NCI-H2171 treated with DMSO at 0.1 percent for 48 hours (cell line): ENCODE measurements at regions not wholly inside any gene's neighbourhood (a gene's known extent, or its start where the extent isn't known, plus 50 kb on each side); places are given as distances from the start of the nearest gene placed in this dataset.

Experiments
- DNase-seq: peaks from one replicate; lab custom pipeline; 2025; lab: John Stamatoyannopoulos, UW

DNA sequence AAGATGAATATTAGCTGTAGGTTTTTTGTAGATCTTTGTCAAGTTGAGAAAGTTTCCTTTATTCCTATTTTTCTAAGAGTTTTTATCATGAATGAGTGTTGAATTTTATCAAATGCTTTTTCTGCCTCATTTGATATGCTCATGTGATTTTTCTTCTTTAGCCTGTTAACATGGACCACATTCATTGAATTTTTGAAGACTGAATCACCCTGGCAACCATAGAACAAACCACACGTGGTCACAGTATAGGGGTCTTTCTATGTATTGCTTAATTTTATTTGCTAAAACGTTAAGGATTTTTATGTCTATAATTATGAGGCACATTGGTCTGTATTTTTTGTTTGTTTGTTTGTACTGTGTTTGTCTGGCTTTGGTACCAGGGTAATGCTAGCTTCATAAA, 201.7 kb upstream of the CWC22 start:
- DNase-seq: no peak

DNA sequence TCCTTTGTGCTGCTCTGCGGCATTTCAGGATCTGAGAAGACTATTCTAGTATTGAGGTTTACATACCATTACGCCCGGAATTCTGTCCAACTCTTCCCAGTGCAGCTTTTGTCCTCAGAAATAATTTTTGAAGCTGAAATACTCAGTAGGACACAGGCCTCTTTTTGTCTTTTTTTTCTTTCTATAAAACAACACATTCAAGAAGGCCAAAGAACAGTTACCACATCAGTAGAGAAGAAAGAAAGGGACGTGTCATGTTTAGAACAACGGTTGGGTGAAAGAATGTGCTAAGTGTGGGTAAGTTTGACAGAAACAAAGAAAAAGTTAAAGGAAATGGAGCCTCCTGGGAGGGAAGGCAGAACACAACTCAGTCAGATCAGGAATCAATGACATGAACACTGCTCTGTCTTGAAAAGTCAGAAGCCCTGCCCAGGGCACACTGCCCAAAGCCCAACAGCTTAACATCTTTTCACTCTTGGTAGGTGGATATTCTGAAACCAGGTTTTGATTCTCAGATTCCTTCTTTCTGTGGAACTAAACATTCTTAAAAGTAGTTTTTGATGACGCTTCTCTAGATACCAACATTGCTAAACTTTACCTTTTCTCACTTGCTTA, 198.6 kb upstream of the CWC22 start:
- DNase-seq: no peak

DNA sequence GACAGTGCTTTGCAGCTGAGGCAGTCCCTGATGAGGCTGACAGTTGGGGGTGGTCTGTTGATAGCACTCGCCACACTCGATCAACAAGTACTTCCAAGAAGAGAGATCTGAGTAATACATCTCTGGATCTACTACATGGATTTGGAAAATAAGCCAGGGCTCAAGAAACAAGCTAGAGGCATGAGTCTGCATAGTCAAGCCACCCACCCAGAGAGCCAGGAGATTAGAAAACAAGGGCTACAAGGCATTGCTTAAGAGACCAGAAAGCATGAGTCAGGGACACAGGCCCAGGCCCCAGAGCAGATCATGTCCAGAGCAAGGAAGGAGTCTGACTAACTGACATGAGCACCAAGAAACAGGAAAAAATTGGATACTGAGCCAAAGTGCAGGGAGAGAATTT, 196.9 kb upstream of the CWC22 start:
- DNase-seq: no peak

DNA sequence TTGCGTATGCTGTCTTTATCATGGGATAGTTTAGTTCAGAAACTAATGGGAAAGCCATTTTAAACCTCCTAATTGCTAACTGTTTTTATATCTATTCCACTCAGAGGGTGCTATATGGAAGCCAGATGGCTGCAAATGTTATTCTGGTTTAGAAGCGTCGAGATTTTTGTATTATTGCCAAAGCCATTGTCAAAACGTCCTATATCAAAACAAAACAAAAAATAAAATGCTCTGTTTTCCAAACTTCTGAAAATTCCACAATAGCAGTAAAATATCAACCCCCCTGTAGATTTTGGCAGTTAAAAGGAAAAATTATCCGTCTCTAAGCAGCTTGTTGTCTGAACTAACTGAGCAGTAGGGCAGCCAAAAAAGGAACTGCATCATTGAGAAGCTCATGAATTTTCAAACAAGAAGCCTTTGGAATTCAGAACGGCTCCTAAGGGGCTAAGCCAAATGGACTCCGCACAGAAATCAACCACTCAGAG, 195.4 kb upstream of the CWC22 start:
- peak; percentile 24 for DNase-seq

DNA sequence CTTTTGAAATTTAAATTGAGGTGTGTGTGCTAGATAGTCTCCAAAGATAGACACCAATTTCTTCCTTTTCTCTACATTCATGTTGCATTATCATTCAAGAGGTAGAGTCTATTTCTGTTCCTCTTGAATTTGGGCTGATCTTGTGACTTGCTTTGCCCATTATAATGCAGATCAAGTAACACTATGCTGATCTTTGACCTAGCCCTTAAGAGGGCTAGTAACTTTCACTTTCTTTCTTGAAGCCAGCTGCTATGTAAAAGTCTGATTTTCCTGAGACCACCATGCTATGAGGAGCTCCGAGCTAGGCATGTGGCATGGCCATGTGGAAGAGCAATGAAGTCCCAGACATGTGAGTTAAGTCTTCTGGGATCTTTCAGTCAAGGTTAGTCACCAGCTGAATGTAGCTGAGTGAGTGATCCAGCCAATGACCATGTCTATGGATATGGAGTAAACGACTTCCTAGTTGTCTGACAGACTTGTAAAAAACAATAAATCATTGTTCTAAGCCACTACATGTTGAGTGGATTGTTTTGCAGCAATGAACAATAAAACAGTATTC, 189.4 kb upstream of the CWC22 start:
- DNase-seq: no peak

DNA sequence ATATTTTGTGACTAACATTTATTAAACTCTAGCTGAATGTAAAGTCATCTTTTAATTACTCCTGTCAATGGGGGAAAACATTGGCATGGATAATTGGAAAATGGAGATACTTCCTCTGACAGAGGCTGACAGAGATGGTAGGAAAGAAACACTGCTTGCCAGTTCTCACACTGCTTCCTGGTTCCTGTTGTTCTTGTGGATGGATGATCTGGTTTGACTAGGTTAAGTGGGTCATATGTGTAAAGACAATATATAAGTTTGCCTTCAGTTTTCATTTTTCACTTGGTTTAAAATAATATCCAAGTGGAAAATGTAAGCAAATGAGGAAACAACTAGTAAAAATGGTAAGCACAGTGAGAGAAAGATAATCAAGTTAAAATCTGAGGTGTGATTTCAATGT, 188.8 kb upstream of the CWC22 start:
- no peak for DNase-seq

DNA sequence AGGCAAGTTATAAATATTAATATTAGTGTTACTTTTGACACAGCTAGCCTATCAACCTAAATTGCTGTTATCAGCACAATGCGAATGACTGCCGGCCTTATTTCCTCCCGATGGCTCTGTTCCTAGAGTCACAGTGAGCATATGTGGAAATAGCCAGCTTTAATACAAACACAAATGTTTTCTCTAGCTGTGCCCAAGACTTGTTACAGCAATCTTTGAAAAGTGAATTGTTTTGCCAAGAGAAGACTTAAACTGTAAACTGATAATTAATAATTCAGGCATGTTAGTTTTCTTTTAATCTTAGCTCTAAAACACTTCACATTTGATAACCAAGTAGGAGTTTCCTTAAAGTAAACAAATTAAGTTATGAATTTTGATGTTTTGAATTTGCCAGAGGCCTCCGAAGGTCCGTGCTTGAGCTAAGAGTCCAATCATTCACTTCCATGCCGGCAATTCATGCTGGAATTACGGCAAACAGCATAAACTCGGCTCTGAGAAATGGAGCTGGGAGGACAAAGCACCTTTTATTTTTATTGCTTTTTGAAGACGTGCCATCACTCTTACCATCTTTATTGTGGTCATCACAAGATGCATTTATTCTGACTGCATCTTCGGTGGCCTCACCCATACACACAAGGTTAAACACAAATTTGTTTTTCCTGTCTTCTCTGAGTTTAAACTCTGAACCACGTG, 184.5 kb upstream of the CWC22 start:
- no peak for DNase-seq

DNA sequence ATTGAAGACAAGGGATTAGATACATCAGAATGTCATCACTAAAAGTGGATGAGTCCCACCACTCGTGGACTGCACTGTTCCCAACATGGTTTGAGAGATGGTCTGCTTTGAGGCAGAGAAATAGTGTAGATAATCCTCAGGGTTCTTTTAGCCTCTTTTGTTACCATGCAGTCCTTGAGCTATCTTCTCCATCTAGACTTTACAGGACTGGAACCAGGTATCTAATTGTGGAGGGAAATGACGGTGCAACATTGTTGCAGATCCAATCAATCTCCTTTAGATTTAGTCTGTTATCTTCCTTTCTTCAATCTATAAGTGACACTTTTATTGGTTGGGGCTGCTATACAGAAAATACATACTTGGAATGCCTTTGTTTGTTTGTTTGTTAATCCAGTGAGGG, 183.8 kb upstream of the CWC22 start:
- no peak for DNase-seq

DNA sequence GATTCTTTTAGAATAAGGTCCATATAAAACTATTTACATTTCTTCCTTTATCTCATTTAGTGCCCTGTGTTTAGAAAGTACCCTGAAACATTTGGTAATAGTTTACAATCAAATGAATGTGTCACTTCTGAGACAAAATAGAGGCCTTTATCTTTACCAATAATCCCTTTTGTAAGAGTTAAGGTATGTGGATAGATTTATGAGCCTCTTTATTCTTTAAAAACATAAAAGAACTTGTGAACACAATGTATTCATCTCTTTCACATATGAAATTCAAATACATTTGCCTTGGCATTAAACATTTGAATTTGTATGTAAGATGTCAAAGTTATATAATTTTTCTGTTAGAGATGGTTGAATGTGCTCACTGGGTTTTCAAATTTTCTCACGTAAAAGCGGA, 180.5 kb upstream of the CWC22 start:
- no peak for DNase-seq

DNA sequence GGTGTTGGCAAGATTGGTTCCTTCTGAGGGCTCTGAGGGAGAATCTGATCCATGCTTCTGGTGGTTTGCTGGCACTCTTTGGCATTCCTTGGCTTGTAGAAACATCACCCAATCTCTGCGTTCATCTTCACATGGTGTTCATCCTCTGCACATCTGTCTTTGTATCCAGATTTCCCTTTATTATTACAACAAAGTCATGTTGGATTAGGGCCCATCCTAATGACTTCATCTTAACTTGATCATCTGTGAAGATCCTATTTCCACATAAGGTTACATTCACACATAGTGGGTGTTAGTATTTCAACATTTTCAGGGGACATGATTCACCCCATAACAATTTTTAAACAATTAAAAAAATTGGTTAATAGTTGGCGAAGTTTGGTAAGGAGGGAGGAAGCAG, 177.4 kb upstream of the CWC22 start:
- no peak for DNase-seq

DNA sequence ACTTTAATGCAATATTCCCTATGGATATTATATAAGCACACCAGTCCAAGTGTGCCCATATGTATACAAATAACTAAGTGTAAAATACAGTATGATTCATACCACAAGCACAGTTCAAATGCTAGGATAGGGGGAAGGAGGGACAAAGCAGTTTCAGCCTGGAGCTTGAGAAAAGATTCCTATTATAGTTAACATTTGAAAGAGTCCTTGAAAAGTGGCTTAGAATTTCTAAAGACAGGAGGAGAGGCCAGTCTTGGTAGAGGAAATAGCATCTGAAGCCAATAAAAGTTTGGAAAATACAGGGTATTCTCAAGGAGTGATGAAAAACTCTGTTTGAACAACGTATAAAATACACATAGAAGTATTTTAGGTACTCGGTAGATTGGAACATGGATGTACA, 173.4 kb upstream of the CWC22 start:
- no peak for DNase-seq

DNA sequence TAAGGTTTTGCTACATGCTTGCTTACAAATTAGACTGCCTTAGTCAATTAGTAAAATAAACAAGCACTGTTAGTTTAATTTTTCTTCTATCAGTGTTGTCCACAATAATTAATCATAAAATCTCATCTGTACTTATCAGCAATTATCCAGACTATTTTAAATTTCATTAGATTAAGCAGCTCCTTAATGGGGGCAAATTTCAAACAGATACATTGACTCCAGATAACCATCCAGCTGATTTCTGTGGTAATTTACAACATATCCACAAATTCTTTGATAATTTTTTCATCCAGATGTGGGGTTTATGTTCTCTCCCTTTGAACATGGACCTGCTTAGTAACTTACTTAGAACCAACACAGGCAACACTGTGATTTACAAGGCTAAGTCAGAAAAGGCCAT, 170.4 kb upstream of the CWC22 start:
- DNase-seq: no peak

DNA sequence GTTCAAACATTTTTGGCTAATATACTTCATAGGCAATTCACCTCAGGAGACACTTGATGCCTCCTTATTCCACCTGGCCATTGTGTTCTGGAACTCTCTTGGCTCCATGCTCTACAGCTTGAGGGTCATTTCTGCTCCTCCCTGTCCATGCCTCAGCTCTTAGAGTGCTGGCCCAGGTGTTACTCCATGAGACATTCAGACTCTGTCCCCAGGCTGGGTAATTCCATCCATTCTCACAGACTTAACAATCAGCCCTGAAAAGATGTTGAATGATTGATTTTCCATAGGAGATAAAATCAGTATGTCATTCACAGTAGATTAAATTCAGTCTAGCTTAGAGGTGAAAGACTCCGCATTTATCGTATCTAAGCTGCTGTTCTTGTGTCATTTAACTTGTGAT, 168.6 kb upstream of the CWC22 start:
- no peak for DNase-seq

DNA sequence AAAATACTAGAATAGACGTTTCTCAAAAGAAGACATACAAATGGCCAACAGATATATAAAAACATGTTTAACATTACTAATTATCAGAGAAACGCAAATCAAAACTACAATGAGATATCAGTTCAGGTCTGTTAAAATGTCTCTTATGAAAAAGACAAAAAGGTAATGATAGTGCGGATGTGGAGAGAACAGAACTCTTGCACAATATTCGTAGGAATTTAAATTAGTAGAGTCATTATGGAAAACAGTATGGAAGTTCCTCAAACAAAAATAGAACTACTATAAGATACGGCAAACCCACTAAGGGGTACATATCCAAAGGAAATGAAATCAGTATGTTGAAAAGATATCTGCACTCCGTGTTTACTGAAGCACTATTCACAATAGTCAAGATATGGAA, 167.5 kb upstream of the CWC22 start:
- no peak for DNase-seq

DNA sequence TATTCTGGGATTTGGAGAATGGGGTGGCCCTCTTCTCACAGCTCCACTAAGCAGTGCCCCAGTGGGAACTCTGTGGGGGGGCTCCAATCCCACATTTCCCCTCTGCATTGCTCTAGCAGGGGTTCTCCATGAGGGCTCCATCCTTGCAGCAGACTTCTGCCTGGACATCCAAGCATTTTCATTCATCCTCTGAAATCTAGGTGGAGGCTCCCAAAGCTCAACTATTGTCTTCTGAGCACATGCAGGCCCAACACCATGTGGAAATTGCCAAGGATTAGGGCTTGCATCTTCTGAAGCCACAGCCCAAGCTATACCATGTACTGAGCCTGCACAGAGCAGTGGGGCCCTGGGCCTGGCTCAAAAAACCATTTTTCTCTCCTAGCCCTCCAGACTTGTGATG, 162.4 kb upstream of the CWC22 start:
- DNase-seq: no peak

DNA sequence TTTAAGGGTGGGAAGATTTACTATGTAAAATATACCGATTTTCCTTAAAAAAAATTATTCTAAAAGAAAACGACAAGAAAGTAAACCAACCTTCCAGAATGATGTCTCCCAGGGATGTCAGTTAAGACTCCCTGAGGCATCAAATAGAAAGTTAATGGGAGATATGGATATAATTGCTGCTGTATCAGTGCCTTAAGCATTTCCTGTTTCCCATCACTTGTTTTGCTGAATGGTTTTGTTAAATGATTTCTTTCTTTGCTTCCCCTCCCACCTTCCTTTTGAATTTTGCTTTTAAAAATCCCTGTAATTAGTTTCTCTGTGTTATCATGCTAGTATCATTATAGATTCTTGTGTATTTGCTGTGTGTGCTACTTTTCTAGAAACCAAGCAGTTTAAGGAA, 154.3 kb upstream of the CWC22 start:
- no peak for DNase-seq

DNA sequence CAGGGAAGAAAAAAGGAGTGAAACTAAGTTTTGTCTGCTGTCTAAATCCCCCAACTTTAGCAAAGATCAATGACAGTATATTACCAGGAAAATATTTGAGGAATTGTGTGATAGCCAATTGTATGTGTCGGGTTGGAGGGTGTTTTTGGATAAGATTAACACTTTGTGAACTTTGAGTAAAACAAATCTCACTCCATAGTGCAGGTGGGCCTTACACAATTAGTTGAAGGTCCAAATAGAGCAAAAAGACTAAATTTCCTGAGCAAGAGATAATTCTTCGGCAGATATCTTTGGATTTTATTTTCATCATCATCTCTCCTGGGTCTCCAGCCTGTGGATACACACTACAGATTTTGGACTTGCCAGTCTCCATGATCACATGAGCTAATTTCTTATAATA, 152.8 kb upstream of the CWC22 start:
- DNase-seq: no peak

DNA sequence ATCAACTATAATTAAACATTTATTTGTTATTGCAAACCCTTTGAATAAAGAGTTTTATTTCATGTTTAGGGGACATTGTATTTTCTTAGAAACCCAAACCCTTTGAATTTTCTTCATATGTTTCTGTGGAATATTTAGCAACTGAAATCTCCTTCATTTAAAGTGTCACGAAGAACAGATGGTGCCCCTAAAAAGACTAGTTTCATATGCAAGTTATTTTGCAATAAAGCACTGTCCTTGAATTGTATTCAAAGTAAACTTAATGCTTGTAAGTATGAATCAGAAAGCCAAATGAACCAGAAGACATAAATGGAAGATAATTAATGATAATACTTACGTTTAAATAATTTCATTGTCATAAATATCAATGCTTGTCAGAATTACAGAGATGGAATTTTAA, 151.9 kb upstream of the CWC22 start:
- no peak for DNase-seq

DNA sequence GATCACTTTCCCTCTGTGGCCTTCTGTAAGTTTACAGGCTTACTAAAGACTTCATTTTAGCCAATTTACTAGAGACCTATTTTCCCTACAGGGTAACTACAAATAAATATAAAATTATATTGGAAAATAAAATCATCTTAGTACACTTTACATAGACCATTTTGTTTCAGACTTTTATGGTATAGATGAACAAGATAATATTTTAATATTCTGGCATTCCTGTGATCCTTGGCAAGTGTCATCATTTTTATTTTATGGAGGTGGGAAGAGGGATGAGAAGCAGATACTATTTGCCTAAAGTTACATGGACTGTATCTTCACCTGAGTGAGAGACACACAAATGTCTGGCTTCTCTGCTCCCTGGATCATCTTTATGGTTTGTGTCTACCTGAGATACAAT, 149.6 kb upstream of the CWC22 start:
- no peak for DNase-seq

DNA sequence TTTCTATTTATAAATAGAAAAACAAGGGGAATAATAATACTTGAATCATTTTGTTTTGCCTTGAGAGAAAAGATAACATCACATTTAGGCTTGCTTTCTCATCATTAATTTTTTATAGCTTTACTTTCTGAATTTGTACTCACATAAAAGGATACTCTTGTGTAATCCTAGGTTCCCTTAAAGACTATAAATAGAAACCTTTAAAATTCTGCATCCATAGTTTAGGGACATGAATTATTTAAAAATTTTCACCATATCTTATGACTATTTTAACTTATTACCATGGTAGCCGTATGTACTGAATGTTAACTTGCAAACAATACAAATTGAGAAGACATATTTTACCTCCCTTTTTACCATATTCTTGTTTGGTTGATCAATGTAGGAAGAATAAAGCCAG, 143.5 kb upstream of the CWC22 start:
- no peak for DNase-seq

DNA sequence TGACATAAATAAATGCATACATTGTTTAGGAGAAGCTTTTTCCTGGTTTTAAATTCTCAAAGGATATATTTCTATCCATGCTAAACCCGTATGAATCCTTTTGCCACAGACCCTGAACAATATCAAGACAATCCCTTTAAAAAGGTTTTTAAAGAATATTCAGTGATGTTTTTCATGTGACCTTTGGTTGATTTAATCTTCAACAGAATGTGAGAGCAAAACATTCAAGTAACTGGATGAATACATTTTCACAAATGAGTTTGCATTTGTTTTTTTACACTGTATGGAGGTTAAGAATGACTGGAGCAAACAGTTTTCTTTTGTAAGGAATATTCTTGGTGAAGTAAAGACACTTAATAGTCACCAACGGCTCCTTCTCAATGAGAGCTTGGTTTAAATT, 139.4 kb upstream of the CWC22 start:
- DNase-seq: no peak

DNA sequence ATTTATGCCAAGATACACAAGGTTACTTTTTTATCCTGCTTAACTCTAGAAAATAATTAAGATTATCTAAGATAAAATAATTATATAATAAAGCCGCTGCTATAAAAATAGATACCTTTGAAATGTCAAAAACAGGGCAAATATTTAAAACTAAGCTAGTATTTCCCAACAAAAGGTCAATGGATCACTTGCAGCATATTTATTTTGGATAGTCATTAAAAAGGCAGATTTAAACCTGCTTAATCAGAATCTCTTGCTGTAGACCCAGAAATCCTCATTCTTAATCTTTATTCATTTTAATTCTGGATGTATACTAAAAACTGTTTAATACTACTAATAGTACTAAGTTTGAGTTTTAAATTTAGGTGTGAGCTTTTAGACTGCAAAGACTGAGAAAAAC, 139.0 kb upstream of the CWC22 start:
- DNase-seq: no peak

DNA sequence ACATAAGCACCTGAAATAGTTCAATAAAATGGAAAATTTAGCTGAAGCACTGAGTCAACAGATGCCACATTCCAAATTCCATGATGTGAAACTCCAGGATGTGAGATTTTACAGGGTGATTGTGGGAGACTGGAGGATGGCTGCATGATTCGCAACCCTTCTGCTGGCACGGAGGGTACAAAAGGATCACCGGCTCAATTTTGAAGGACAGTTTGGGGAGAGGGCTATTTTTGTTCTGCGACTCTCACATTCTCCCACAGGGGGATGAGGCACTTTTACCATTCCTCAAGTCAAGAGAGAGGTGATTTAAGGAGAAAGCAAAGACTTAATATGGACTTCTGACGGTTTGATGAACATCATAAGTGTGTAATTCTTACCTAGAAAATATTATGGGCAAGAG, 138.1 kb upstream of the CWC22 start:
- DNase-seq: peak; percentile 34

DNA sequence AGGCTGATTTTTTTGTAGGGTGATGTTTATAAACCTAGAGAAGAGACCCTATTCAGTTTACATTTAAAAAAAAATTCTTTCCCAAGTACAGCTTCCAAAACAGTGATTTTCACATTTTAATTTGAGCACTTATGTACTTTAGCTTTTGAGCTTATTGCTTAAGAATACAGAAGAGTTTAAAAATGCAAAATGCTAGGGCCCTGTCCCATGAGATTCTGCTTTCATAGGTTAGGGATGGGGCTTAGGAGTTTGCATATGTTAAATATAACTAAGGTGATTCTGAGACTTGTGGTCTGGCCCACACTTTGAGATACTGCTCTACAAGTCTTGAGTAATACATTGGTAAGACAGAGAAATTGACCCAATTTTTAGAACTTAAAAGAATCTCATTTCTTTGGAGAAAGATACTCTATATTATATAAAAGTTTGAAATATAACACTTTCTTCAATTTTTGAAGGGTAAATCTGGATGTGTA, 137.3 kb upstream of the CWC22 start:
- no peak for DNase-seq
